C4-2B (cell line): ENCODE measurements at regions not wholly inside any gene's neighbourhood (a gene's known extent, or its start where the extent isn't known, plus 50 kb on each side); places are given as distances from the start of the nearest gene placed in this dataset.
"Not testable (repeated sequence)": the region's sequence is repeated elsewhere in the genome, so short reads cannot be mapped to it uniquely, and the experiment has no call there.

Source experiments
- H3K27ac ChIP-seq: fragments of 450-650 bp; 2 replicates; pipeline ENCODE4 v1.5.1; 2017
- CTCF ChIP-seq: fragments of 450-650 bp; conservative IDR thresholded peaks from 2 replicates; pipeline ENCODE4 v1.5.1; 2017; ENCODE audit warnings: mild to moderate bottlenecking
- ZFX ChIP-seq: fragments of 450-650 bp; IDR thresholded peaks from 2 replicates; pipeline ENCODE4 v1.6.1; 2017

GRCh38 chr22:48402591-48403031 is 1425.1 kb downstream of the BRD1 start:
- TF ChIP-seq CTCF (no peak), ZFX (no peak)
- H3K27ac ChIP-seq: no peak overlapping the region

GRCh38 chr22:48401523-48401922 is 1426.2 kb downstream of the BRD1 start:
- not testable (repeated sequence) for H3K27ac ChIP-seq

GRCh38 chr22:48398181-48398905 is 1429.3 kb downstream of the BRD1 start:
- no peak overlapping the region for H3K27ac ChIP-seq
- TF ChIP-seq ZFX: no peak
- TF ChIP-seq CTCF: no peak

- no peak for TF ChIP-seq ZFX
- TF ChIP-seq CTCF: no peak
- H3K27ac ChIP-seq: no peak overlapping the region
These were observed 1430.0 kb downstream of the BRD1 start for GRCh38 chr22:48397531-48398180.

GRCh38 chr22:48396785-48397530 is 1430.7 kb downstream of the BRD1 start:
- no peak overlapping the region for H3K27ac ChIP-seq
- TF ChIP-seq ZFX (no peak), CTCF (no peak)

GRCh38 chr22:48396091-48396784 is 1431.4 kb downstream of the BRD1 start:
- TF ChIP-seq CTCF: no peak
- no peak for TF ChIP-seq ZFX
- H3K27ac ChIP-seq: no peak overlapping the region

- TF ChIP-seq ZFX (no peak), CTCF (no peak)
These were observed 1432.5 kb downstream of the BRD1 start for GRCh38 chr22:48395201-48395600.

More at GRCh38 chr22:48395201-48395600, 1432.5 kb downstream of the BRD1 start:
- no peak overlapping the region for H3K27ac ChIP-seq
